GM23248 (cell line): ENCODE measurements at regions not wholly inside any gene's neighbourhood (a gene's known extent, or its start where the extent isn't known, plus 50 kb on each side); places are given as distances from the start of the nearest gene placed in this dataset.

Source experiments
- EZH2 ChIP-seq: fragments of 200-600 bp; sonication (generic); IDR thresholded peaks from 2 replicates; pipeline ENCODE4 v1.6.1; 2018; ENCODE audit warnings: antibody characterized with exemption, mild to moderate bottlenecking; ENCODE audit not compliant: insufficient read depth, poor library complexity, severe bottlenecking
- EZH2phosphoT487 ChIP-seq: fragments of 200-600 bp; sonication (generic); IDR thresholded peaks from 2 replicates; pipeline ENCODE4 v1.6.1; 2018; ENCODE audit warnings: antibody characterized with exemption, moderate library complexity, mild to moderate bottlenecking, low read depth; ENCODE audit not compliant: insufficient read depth

- TF ChIP-seq EZH2phosphoT487 (no peak), EZH2 (no peak)
These were observed 58.7 kb upstream of the C14orf180 start for GRCh38 chr14:104520620-104521410.
